Peyer's patch (tissue), 4 donors: ENCODE measurements at regions not wholly inside any gene's neighbourhood (a gene's known extent, or its start where the extent isn't known, plus 50 kb on each side); places are given as distances from the start of the nearest gene placed in this dataset.
A peak's percentile ranks its signal among the peaks of the same experiment; 100 is the strongest.
"Not testable (repeated sequence)": the region's sequence is repeated elsewhere in the genome, so short reads cannot be mapped to it uniquely, and the experiment has no call there.

ENCODE experiments used
- DNase-seq, 3 donors: peaks; one replicate each; pipeline ENCODE4 v3.0.0-alpha.2; 2017 to 2019
- H3K27ac ChIP-seq, 4 donors: fragments of 200-600 bp; sonication (generic); one replicate each; pipeline ENCODE4 v1.5.1; 2016 to 2019
- H3K27me3 ChIP-seq, 2 donors: fragments of 200-600 bp; sonication (generic); one replicate each; pipeline ENCODE4 v1.5.1; 2019
- H3K36me3 ChIP-seq, 3 donors: fragments of 200-600 bp; sonication (generic); one replicate each; pipeline ENCODE4 v1.5.1; 2016 to 2019
- H3K4me1 ChIP-seq, 4 donors: fragments of 200-600 bp; sonication (generic); one replicate each; pipeline ENCODE4 v1.5.1; 2016 to 2019
- H3K4me3 ChIP-seq, 4 donors: fragments of 200-600 bp; sonication (generic); 1 replicate in 3 of 4; 2 replicates in 1 of 4; pipeline ENCODE4 v1.5.1; 2016 to 2019; ENCODE audit warnings: mild to moderate bottlenecking in 1 of 4
- H3K9me3 ChIP-seq, 4 donors: fragments of 200-600 bp; sonication (generic); one replicate each; pipeline ENCODE4 v1.5.1; 2016 to 2019; ENCODE audit warnings: mild to moderate bottlenecking in 1 of 4
- POLR2A ChIP-seq, 2 donors: fragments of 450-650 bp; IDR thresholded peaks; one replicate each; pipeline ENCODE4 v1.5.1; 2017; ENCODE audit warnings: antibody characterized with exemption in 2 of 2, mild to moderate bottlenecking in 2 of 2, moderate library complexity in 2 of 2
- TF ChIP-seq, protein P1 (sequence below), 6 experiments: fragments of 450-650 bp in 4 of 6; fragments of 200-600 bp in 2 of 6; sonication (generic) in 1 of 6; IDR thresholded peaks; one replicate each; pipeline ENCODE4 v1.5.1; 2017 to 2019; ENCODE audit warnings: antibody characterized with exemption in 6 of 6, mild to moderate bottlenecking in 3 of 6, moderate library complexity in 1 of 6

DNA sequence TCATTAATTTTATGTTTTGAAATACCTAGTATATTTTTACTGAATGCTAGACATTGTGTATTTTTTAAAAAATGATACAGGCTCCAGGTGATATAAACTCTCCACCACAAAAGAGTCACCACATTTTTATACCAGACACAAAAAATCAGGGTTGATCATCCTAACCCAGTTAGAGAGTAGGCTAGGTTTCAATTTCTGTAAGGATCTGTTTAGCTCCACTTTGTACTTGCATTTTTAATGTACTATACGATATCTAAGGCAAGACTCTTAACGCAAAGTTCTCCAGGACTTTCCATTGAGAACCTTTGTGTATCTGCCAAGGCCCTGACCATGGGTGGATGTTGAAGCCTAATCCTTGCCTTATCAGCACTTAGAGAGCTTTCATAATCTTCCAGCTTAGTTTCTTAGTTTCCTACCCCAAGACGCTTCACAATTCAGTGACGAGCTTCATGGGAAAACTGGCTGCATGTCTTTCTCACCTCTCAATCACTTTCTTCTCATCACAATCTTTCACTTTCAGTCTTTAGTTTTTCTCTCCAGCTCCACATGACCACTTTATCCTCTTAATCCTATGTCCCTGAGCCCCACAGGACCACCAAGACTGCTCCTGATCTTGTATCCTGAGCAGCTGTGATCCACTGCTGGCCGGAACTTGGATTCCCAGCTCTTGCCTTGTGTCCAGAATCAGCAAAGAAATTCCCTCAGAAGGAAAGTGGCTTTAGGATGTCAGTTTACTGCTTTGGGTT is 635.8 kb downstream of the RNF144A start:
- Histone ChIP-seq H3K4me1 (no peaks in the 10 kb centered on the region), H3K4me3 (no peak overlapping the region), H3K9me3 (no peaks in the 10 kb centered on the region), H3K27ac (no peak overlapping the region), H3K27me3 (no peaks in the 10 kb centered on the region), H3K36me3 (no peaks in the 10 kb centered on the region)
- TF ChIP-seq POLR2A (IDR thresholded peaks at IDR 0.05), result no peak
- TF ChIP-seq, protein P1, sequence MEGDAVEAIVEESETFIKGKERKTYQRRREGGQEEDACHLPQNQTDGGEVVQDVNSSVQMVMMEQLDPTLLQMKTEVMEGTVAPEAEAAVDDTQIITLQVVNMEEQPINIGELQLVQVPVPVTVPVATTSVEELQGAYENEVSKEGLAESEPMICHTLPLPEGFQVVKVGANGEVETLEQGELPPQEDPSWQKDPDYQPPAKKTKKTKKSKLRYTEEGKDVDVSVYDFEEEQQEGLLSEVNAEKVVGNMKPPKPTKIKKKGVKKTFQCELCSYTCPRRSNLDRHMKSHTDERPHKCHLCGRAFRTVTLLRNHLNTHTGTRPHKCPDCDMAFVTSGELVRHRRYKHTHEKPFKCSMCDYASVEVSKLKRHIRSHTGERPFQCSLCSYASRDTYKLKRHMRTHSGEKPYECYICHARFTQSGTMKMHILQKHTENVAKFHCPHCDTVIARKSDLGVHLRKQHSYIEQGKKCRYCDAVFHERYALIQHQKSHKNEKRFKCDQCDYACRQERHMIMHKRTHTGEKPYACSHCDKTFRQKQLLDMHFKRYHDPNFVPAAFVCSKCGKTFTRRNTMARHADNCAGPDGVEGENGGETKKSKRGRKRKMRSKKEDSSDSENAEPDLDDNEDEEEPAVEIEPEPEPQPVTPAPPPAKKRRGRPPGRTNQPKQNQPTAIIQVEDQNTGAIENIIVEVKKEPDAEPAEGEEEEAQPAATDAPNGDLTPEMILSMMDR (IDR thresholded peaks at IDR 0.05), result no peak
- no peak for DNase-seq

DNA sequence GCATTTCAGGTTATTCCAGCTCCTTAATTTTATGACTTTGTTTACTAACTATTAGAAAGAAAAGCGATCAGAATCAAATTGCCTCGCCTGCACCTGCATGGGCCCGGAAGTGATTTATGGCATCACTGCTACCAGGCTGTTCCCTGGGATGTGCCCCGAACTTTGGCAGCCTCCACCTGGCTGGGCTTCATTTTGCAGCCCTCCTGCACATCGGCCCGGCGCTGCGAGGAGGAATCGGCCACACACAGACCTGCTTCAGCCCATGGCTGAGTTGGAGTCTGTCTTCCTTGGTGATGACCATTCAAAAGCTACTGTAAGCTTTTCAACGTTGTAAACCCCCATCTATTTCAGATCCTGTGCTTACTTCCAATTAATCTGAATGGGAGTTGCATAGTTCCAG is 638.0 kb downstream of the RNF144A start:
- DNase-seq, result no peak
- H3K9me3 ChIP-seq, result no peaks in the 10 kb centered on the region
- no peak overlapping the region for H3K27ac ChIP-seq
- no peaks in the 10 kb centered on the region for H3K4me1 ChIP-seq
- TF ChIP-seq POLR2A (IDR thresholded peaks at IDR 0.05), result no peak
- TF ChIP-seq, protein P1 (IDR thresholded peaks at IDR 0.05), result no peak
- no peaks in the 10 kb centered on the region for H3K27me3 ChIP-seq
- H3K4me3 ChIP-seq, result no peak overlapping the region
- H3K36me3 ChIP-seq, result no peaks in the 10 kb centered on the region

DNA sequence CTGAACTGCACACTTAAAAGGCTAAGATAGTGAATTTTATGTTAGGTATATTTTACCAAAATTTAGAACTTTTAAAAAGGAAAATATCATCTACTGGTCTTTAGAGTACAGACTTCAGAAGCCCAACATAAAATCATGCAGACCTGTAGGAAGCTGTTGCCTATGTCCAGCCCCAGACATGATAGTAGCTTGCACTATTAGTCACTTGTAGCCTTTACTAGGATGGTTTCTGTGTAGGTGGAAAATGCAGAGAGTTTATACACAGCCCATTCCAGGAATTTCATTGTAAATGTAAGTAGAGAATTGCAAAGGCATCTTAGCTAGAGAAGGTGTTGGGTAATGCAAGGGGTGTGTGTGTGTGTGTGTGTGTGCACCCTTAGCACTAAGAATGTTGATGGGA is 640.2 kb downstream of the RNF144A start:
- no peak overlapping the region for H3K27ac ChIP-seq
- H3K27me3 ChIP-seq, result no peaks in the 10 kb centered on the region
- H3K4me3 ChIP-seq, result no peak overlapping the region
- TF ChIP-seq, protein P1 (IDR thresholded peaks at IDR 0.05), result no peak
- TF ChIP-seq POLR2A (IDR thresholded peaks at IDR 0.05), result no peak
- no peaks in the 10 kb centered on the region for H3K9me3 ChIP-seq
- H3K4me1 ChIP-seq, result no peaks in the 10 kb centered on the region
- H3K36me3 ChIP-seq, result no peaks in the 10 kb centered on the region
- DNase-seq, result no peak

DNA sequence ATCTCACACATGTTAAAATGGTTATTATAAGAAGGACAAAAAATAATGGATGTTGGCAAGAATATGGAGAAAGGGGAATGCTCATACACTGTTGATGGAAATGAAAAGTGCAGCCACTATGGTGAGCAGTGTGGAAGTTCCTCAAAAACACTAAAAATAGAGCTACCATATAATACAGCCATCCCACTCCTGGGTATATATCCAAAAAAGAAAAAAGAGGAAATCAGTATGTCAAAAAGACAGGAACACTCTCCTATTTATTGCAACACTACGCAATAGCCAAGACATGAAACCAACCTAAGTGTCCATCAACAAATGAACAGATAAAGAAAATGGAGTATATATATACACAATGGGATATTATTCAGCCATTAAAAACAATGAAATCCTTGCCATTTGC is 642.6 kb downstream of the RNF144A start:
- no peak overlapping the region for H3K27ac ChIP-seq
- H3K9me3 ChIP-seq, result no peaks in the 10 kb centered on the region
- no peak overlapping the region for H3K4me3 ChIP-seq
- no peaks in the 10 kb centered on the region for H3K4me1 ChIP-seq
- TF ChIP-seq, protein P1 (IDR thresholded peaks at IDR 0.05), result no peak
- no peak for TF ChIP-seq POLR2A (IDR thresholded peaks at IDR 0.05)
- no peaks in the 10 kb centered on the region for H3K36me3 ChIP-seq
- no peaks in the 10 kb centered on the region for H3K27me3 ChIP-seq
- DNase-seq, result no peak

DNA sequence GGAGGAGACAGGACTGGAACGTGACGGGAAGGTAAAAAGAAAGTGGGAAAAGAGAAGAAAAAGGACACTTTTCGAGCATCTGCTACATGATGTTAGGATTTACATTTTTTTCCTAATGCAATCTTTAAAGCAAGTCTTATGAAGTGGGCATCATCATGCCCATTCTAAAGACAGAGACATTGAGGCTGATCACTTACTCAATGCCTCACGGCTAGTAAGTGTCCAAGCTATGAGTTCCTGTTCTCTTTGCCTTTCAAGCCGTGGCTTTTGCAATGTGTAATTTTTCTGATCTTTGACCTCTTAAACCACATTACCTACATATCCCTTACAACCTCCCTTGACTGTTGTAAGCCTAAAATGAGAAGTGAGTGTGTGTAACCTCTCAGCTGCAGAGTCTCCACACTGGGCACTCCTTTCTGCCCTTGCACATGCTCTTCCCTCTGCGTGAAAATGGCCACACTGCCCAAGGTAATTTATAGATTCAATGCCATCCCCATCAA is 649.2 kb downstream of the RNF144A start:
- DNase-seq, result no peak
- Histone ChIP-seq H3K4me3 (no peak overlapping the region), H3K9me3 (no peaks in the 10 kb centered on the region), H3K36me3 (no peaks in the 10 kb centered on the region), H3K27me3 (no peaks in the 10 kb centered on the region), H3K4me1 (no peaks in the 10 kb centered on the region), H3K27ac (no peak overlapping the region)
- TF ChIP-seq POLR2A (IDR thresholded peaks at IDR 0.05), result no peak
- TF ChIP-seq, protein P1 (IDR thresholded peaks at IDR 0.05), result no peak

DNA sequence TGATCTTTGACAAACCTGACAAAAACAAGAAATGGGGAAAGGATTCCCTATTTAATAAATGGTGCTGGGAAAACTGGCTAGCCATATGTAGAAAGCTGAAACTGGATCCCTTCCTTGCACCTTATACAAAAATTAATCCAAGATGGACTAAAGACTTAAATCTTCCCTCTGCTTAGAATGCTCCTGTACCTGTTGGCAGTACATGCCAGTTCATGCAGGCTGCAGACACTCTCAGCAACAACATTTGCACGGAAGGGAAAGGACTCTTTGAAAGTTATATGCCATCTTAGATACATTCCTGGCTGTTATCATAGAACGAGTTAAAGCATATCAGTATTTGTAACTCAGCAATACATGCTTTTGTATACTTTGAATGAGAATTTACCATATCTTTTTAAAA is 649.9 kb downstream of the RNF144A start:
- not testable (repeated sequence) for H3K27me3 ChIP-seq, DNase-seq, H3K4me1 ChIP-seq, H3K36me3 ChIP-seq, H3K9me3 ChIP-seq, H3K4me3 ChIP-seq
- H3K27ac ChIP-seq, result peak overlapping the region in 1 of 4 donors; percentile 24
